RWPE2 (cell line): ENCODE measurements at regions not wholly inside any gene's neighbourhood (a gene's known extent, or its start where the extent isn't known, plus 50 kb on each side); places are given as distances from the start of the nearest gene placed in this dataset.

Experiments used
- ATAC-seq: fragments of 200-7000 bp; cut with Tn5 transposase; 3 replicates; pipeline ENCODE4 v1.9.1; 2021; ENCODE audit warnings: low read depth
- DNase-seq: peaks from one replicate; pipeline ENCODE4 v3.0.0-alpha.2; 2020; ENCODE audit warnings: low spot score
- H3K27ac ChIP-seq: fragments of 450-650 bp; 2 replicates; pipeline ENCODE4 v1.5.1; 2017; ENCODE audit warnings: mild to moderate bottlenecking; ENCODE audit not compliant: poor library complexity, severe bottlenecking
- H3K27me3 ChIP-seq: fragments of 250-450 bp; sonication (Bioruptor Pico); 2 replicates; pipeline ENCODE4 v1.5.1; 2021; ENCODE audit warnings: mild to moderate bottlenecking, moderate library complexity; ENCODE audit not compliant: insufficient read depth, poor library complexity, severe bottlenecking
- H3K36me3 ChIP-seq: fragments of 250-450 bp; sonication (Bioruptor Pico); 2 replicates; pipeline ENCODE4 v1.5.1; 2020; ENCODE audit warnings: low read depth, mild to moderate bottlenecking, moderate library complexity
- H3K4me1 ChIP-seq: fragments of 250-450 bp; sonication (Bioruptor Pico); 2 replicates; pipeline ENCODE4 v1.5.1; 2021; ENCODE audit warnings: mild to moderate bottlenecking, moderate library complexity; ENCODE audit not compliant: insufficient read depth, poor library complexity, severe bottlenecking
- H3K4me3 ChIP-seq: fragments of 250-450 bp; sonication (Bioruptor Pico); 2 replicates; pipeline ENCODE4 v1.5.1; 2021; ENCODE audit warnings: mild to moderate bottlenecking, moderate library complexity; ENCODE audit not compliant: severe bottlenecking
- H3K9me3 ChIP-seq: fragments of 250-450 bp; sonication (Bioruptor Pico); 2 replicates; pipeline ENCODE4 v1.5.1; 2021; ENCODE audit warnings: mild to moderate bottlenecking, moderate library complexity; ENCODE audit not compliant: severe bottlenecking
- CTCF ChIP-seq: fragments of 450-650 bp; IDR thresholded peaks from one replicate; pipeline ENCODE4 v1.5.1; 2017; ENCODE audit warnings: mild to moderate bottlenecking, moderate library complexity; ENCODE audit not compliant: poor library complexity, severe bottlenecking

GRCh38 chr12:58811346-58811745, 109.0 kb downstream of the LRIG3 start:
- ATAC-seq, result no peak
- H3K36me3 ChIP-seq, result no peaks in the 10 kb centered on the region
- H3K9me3 ChIP-seq, result no peaks in the 10 kb centered on the region
- H3K27me3 ChIP-seq, result no peaks in the 10 kb centered on the region
- no peak overlapping the region for H3K4me3 ChIP-seq
- no peak for TF ChIP-seq CTCF
- DNase-seq, result no peak
- H3K27ac ChIP-seq, result no peak overlapping the region
- no peaks in the 10 kb centered on the region for H3K4me1 ChIP-seq

GRCh38 chr12:58812214-58812613, 108.1 kb downstream of the LRIG3 start:
- no peak overlapping the region for H3K27ac ChIP-seq

GRCh38 chr12:58814036-58814435, 106.3 kb downstream of the LRIG3 start:
- Histone ChIP-seq H3K9me3 (no peaks in the 10 kb centered on the region), H3K4me1 (no peaks in the 10 kb centered on the region), H3K36me3 (no peaks in the 10 kb centered on the region), H3K27ac (no peak overlapping the region), H3K4me3 (no peak overlapping the region), H3K27me3 (no peaks in the 10 kb centered on the region)
- TF ChIP-seq CTCF, result no peak
- ATAC-seq (no peak), DNase-seq (no peak)

More at GRCh38 chr12:58812214-58812613, 108.1 kb downstream of the LRIG3 start:
- Histone ChIP-seq H3K9me3 (no peaks in the 10 kb centered on the region), H3K4me3 (no peak overlapping the region), H3K27me3 (no peaks in the 10 kb centered on the region), H3K36me3 (no peaks in the 10 kb centered on the region), H3K4me1 (no peaks in the 10 kb centered on the region)
- no peak for ATAC-seq
- no peak for DNase-seq
- TF ChIP-seq CTCF, result no peak

- ATAC-seq (no peak), DNase-seq (no peak)
- H3K4me3 ChIP-seq, result no peak overlapping the region
- TF ChIP-seq CTCF, result no peak
- H3K36me3 ChIP-seq, result no peaks in the 10 kb centered on the region
- H3K27ac ChIP-seq, result no peak overlapping the region
- no peaks in the 10 kb centered on the region for H3K4me1 ChIP-seq
- no peaks in the 10 kb centered on the region for H3K27me3 ChIP-seq
- H3K9me3 ChIP-seq, result no peaks in the 10 kb centered on the region
Measured at GRCh38 chr12:58815235-58815634, 105.1 kb downstream of the LRIG3 start.

GRCh38 chr12:58818546-58818945, 101.8 kb downstream of the LRIG3 start:
- H3K27me3 ChIP-seq, result no peaks in the 10 kb centered on the region
- DNase-seq (no peak), ATAC-seq (no peak)
- H3K9me3 ChIP-seq, result no peaks in the 10 kb centered on the region
- no peaks in the 10 kb centered on the region for H3K4me1 ChIP-seq
- H3K36me3 ChIP-seq, result no peaks in the 10 kb centered on the region
- H3K27ac ChIP-seq, result no peak overlapping the region
- no peak for TF ChIP-seq CTCF
- H3K4me3 ChIP-seq, result no peak overlapping the region
